Left lobe of liver (tissue), 2 donors: ENCODE measurements at regions not wholly inside any gene's neighbourhood (a gene's known extent, or its start where the extent isn't known, plus 50 kb on each side); places are given as distances from the start of the nearest gene placed in this dataset.
"Not testable (repeated sequence)": the region's sequence is repeated elsewhere in the genome, so short reads cannot be mapped to it uniquely, and the experiment has no call there.

Source experiments
- ATAC-seq: fragments of 200-7000 bp; cut with Tn5 transposase; one replicate; pipeline ENCODE4 v1.9.1; 2020; ENCODE audit warnings: mild to moderate bottlenecking, moderate library complexity
- DNase-seq: peaks from one replicate; pipeline ENCODE4 v3.0.0-alpha.2; 2020; ENCODE audit warnings: low spot score
- donor health status: DM: no; HTN: no; CAD: no; lungs with moderate emphysema.
- donor health status: DM: no; HTN: yes; CAD: no.

- no peak for DNase-seq
- ATAC-seq = no peak
These were observed 179.3 kb downstream of the ZIC5 start for GRCh38 chr13:99792079-99792921.

- ATAC-seq (no peak), DNase-seq (no peak)
These were observed 188.9 kb downstream of the ZIC5 start for GRCh38 chr13:99782669-99783068.

- no peak for ATAC-seq
These were observed 193.1 kb downstream of the ZIC5 start for GRCh38 chr13:99778500-99778899.

GRCh38 chr13:99777873-99778272 lies 193.7 kb downstream of the ZIC5 start:
- DNase-seq = no peak
- no peak for ATAC-seq

More at GRCh38 chr13:99778500-99778899, 193.1 kb downstream of the ZIC5 start:
- DNase-seq = no peak

- ATAC-seq (no peak), DNase-seq (no peak)
These were observed 196.9 kb downstream of the ZIC5 start for GRCh38 chr13:99774644-99775043.

- no peak for ATAC-seq
These were observed 202.6 kb downstream of the ZIC5 start for GRCh38 chr13:99768986-99769385.

GRCh38 chr13:99766641-99767045 lies 204.9 kb downstream of the ZIC5 start:
- DNase-seq = no peak

More at GRCh38 chr13:99768986-99769385, 202.6 kb downstream of the ZIC5 start:
- DNase-seq = no peak

GRCh38 chr13:99765869-99766268 lies 205.7 kb downstream of the ZIC5 start:
- DNase-seq (no peak), ATAC-seq (no peak)

More at GRCh38 chr13:99766641-99767045, 204.9 kb downstream of the ZIC5 start:
- ATAC-seq = peak; percentile 83

GRCh38 chr13:99760456-99760855 lies 211.1 kb downstream of the ZIC5 start:
- DNase-seq = no peak
- no peak for ATAC-seq

GRCh38 chr13:99759163-99759552 lies 212.4 kb downstream of the ZIC5 start:
- ATAC-seq (no peak), DNase-seq (no peak)

- no peak for ATAC-seq
- DNase-seq = no peak
These were observed 213.0 kb downstream of the ZIC5 start for GRCh38 chr13:99758460-99759162.

- DNase-seq (no peak), ATAC-seq (no peak)
These were observed 213.7 kb downstream of the ZIC5 start for GRCh38 chr13:99757756-99758459.

- ATAC-seq (no peak), DNase-seq (no peak)
These were observed 215.3 kb downstream of the ZIC5 start for GRCh38 chr13:99756281-99756680.

GRCh38 chr13:99754750-99755149 lies 216.8 kb downstream of the ZIC5 start:
- DNase-seq, ATAC-seq: not testable (repeated sequence)

- peak; percentile 32 for ATAC-seq
- no peak for DNase-seq
These were observed 219.2 kb downstream of the ZIC5 start for GRCh38 chr13:99752373-99752772.

GRCh38 chr13:99751517-99752199 lies 219.9 kb downstream of the ZIC5 start:
- ATAC-seq = peak; percentile 88
- peak; percentile 83 for DNase-seq

GRCh38 chr13:99750951-99751350 lies 220.6 kb downstream of the ZIC5 start:
- ATAC-seq (no peak), DNase-seq (no peak)

GRCh38 chr13:99749271-99750019 lies 222.1 kb downstream of the ZIC5 start:
- DNase-seq (no peak), ATAC-seq (peak; percentile 13)

GRCh38 chr13:99747403-99747710 lies 224.2 kb downstream of the ZIC5 start:
- DNase-seq (no peak), ATAC-seq (no peak)

- DNase-seq = no peak
- no peak for ATAC-seq
These were observed 224.7 kb downstream of the ZIC5 start for GRCh38 chr13:99746637-99747402.
